Muscle layer of colon (tissue), 2 donors: ENCODE measurements at regions not wholly inside any gene's neighbourhood (a gene's known extent, or its start where the extent isn't known, plus 50 kb on each side); places are given as distances from the start of the nearest gene placed in this dataset.
"Not testable (repeated sequence)": the region's sequence is repeated elsewhere in the genome, so short reads cannot be mapped to it uniquely, and the experiment has no call there.

Experiments used
- H3K27ac ChIP-seq: one replicate; pipeline ENCODE4 v1.7.0; 2013; ENCODE audit warnings: low read depth, mild to moderate bottlenecking, low read length, moderate library complexity
- H3K27me3 ChIP-seq, 2 donors: one replicate each; pipeline ENCODE4 v1.7.0; 2013; ENCODE audit warnings: low read length in 2 of 2, mild to moderate bottlenecking in 2 of 2; ENCODE audit not compliant: insufficient read depth in 2 of 2, control insufficient read depth in 1 of 2
- H3K36me3 ChIP-seq: one replicate; pipeline ENCODE4 v1.7.0; 2013; ENCODE audit warnings: mild to moderate bottlenecking, low read length; ENCODE audit not compliant: insufficient read depth
- H3K4me1 ChIP-seq: one replicate; pipeline ENCODE4 v1.7.0; 2013; ENCODE audit warnings: mild to moderate bottlenecking, low read length; ENCODE audit not compliant: insufficient read depth
- H3K4me3 ChIP-seq, 2 donors: one replicate each; pipeline ENCODE4 v1.7.0; 2013; ENCODE audit warnings: low read length in 2 of 2, low read depth in 1 of 2, mild to moderate bottlenecking in 1 of 2, moderate library complexity in 1 of 2
- H3K9ac ChIP-seq: one replicate; pipeline ENCODE4 v1.7.0; 2013; ENCODE audit warnings: low read length
- H3K9me3 ChIP-seq: one replicate; pipeline ENCODE4 v1.7.0; 2013; ENCODE audit warnings: mild to moderate bottlenecking, low read length
- donor health status: abdominal sarcoma.
- donor health status: Adenocarcinoma of cecum.

- H3K4me1 ChIP-seq = no peaks in the 10 kb centered on the region
- H3K4me3 ChIP-seq = no peak overlapping the region
- no peak overlapping the region for H3K9ac ChIP-seq
- H3K36me3 ChIP-seq = no peaks in the 10 kb centered on the region
- no peaks in the 10 kb centered on the region for H3K27me3 ChIP-seq
- H3K9me3 ChIP-seq = no peaks in the 10 kb centered on the region
- no peak overlapping the region for H3K27ac ChIP-seq
Measured at GRCh38 chr4:53959343-53960120, 104.9 kb downstream of the CHIC2 start.

GRCh38 chr4:53956454-53956853 is 108.0 kb downstream of the CHIC2 start:
- H3K4me1 ChIP-seq = no peaks in the 10 kb centered on the region
- no peak overlapping the region for H3K9ac ChIP-seq
- no peaks in the 10 kb centered on the region for H3K36me3 ChIP-seq
- no peaks in the 10 kb centered on the region for H3K9me3 ChIP-seq
- H3K27ac ChIP-seq = no peak overlapping the region
- no peaks in the 10 kb centered on the region for H3K27me3 ChIP-seq
- H3K4me3 ChIP-seq = no peak overlapping the region

GRCh38 chr4:53956053-53956452 is 108.4 kb downstream of the CHIC2 start:
- no peaks in the 10 kb centered on the region for H3K36me3 ChIP-seq
- no peaks in the 10 kb centered on the region for H3K4me1 ChIP-seq
- H3K27ac ChIP-seq = no peak overlapping the region
- no peak overlapping the region for H3K9ac ChIP-seq
- H3K27me3 ChIP-seq = no peaks in the 10 kb centered on the region
- no peaks in the 10 kb centered on the region for H3K9me3 ChIP-seq
- no peak overlapping the region for H3K4me3 ChIP-seq

- Histone ChIP-seq H3K36me3 (no peaks in the 10 kb centered on the region), H3K9ac (no peak overlapping the region), H3K4me3 (no peak overlapping the region), H3K27ac (no peak overlapping the region), H3K4me1 (no peaks in the 10 kb centered on the region), H3K9me3 (no peaks in the 10 kb centered on the region), H3K27me3 (no peaks in the 10 kb centered on the region)
Measured at GRCh38 chr4:53951414-53951813, 113.0 kb downstream of the CHIC2 start.

GRCh38 chr4:53943345-53944085 is 120.9 kb downstream of the CHIC2 start:
- Histone ChIP-seq H3K27ac (no peak overlapping the region), H3K4me1 (no peaks in the 10 kb centered on the region), H3K36me3 (no peaks in the 10 kb centered on the region), H3K4me3 (no peak overlapping the region), H3K27me3 (no peaks in the 10 kb centered on the region), H3K9ac (no peak overlapping the region), H3K9me3 (no peaks in the 10 kb centered on the region)

- Histone ChIP-seq H3K9ac (no peak overlapping the region), H3K9me3 (no peaks in the 10 kb centered on the region), H3K4me3 (no peak overlapping the region), H3K36me3 (no peaks in the 10 kb centered on the region), H3K27me3 (no peaks in the 10 kb centered on the region), H3K4me1 (no peaks in the 10 kb centered on the region), H3K27ac (no peak overlapping the region)
Measured at GRCh38 chr4:53942712-53943111, 121.7 kb downstream of the CHIC2 start.

- H3K36me3 ChIP-seq = no peaks in the 10 kb centered on the region
Measured at GRCh38 chr4:53941331-53941730, 123.1 kb downstream of the CHIC2 start.

GRCh38 chr4:53939892-53940291 is 124.5 kb downstream of the CHIC2 start:
- not testable (repeated sequence) for H3K4me1 ChIP-seq, H3K36me3 ChIP-seq, H3K27me3 ChIP-seq

More at GRCh38 chr4:53941331-53941730, 123.1 kb downstream of the CHIC2 start:
- Histone ChIP-seq H3K9me3 (no peaks in the 10 kb centered on the region), H3K27me3 (no peaks in the 10 kb centered on the region), H3K27ac (no peak overlapping the region), H3K9ac (no peak overlapping the region), H3K4me1 (no peaks in the 10 kb centered on the region), H3K4me3 (no peak overlapping the region)

GRCh38 chr4:53937918-53938317 is 126.5 kb downstream of the CHIC2 start:
- Histone ChIP-seq H3K27ac (no peak overlapping the region), H3K4me3 (no peak overlapping the region), H3K27me3 (no peaks in the 10 kb centered on the region), H3K36me3 (no peaks in the 10 kb centered on the region), H3K9ac (no peak overlapping the region), H3K4me1 (no peaks in the 10 kb centered on the region), H3K9me3 (no peaks in the 10 kb centered on the region)

More at GRCh38 chr4:53939892-53940291, 124.5 kb downstream of the CHIC2 start:
- not testable (repeated sequence) for H3K27ac ChIP-seq, H3K4me3 ChIP-seq, H3K9me3 ChIP-seq, H3K9ac ChIP-seq

GRCh38 chr4:53937327-53937726 is 127.1 kb downstream of the CHIC2 start:
- Histone ChIP-seq H3K9me3 (no peaks in the 10 kb centered on the region), H3K27ac (no peak overlapping the region), H3K4me3 (no peak overlapping the region), H3K9ac (no peak overlapping the region), H3K36me3 (no peaks in the 10 kb centered on the region), H3K27me3 (no peaks in the 10 kb centered on the region), H3K4me1 (no peaks in the 10 kb centered on the region)

- H3K9me3 ChIP-seq = no peaks in the 10 kb centered on the region
- no peaks in the 10 kb centered on the region for H3K27me3 ChIP-seq
Measured at GRCh38 chr4:53935780-53936179, 128.6 kb downstream of the CHIC2 start.

More at GRCh38 chr4:53935780-53936179, 128.6 kb downstream of the CHIC2 start:
- Histone ChIP-seq H3K4me1 (no peaks in the 10 kb centered on the region), H3K27ac (no peak overlapping the region), H3K36me3 (no peaks in the 10 kb centered on the region), H3K9ac (no peak overlapping the region), H3K4me3 (no peak overlapping the region)
